GM12872 (cell line): ENCODE measurements at regions not wholly inside any gene's neighbourhood (a gene's known extent, or its start where the extent isn't known, plus 50 kb on each side); places are given as distances from the start of the nearest gene placed in this dataset.

ENCODE experiments used
- CTCF ChIP-seq: IDR thresholded peaks from 3 replicates; pipeline ENCODE4 v1.5.1; 2011; ENCODE audit warnings: low read depth, mild to moderate bottlenecking, low read length, moderate library complexity; ENCODE audit not compliant: insufficient read depth

- no peak for TF ChIP-seq CTCF
These were observed 109.7 kb upstream of the PRMT8 start for GRCh38 chr12:3381059-3382047.

GRCh38 chr12:3389986-3390385, 101.0 kb upstream of the PRMT8 start:
- no peak for TF ChIP-seq CTCF

GRCh38 chr12:3398196-3398789, 92.7 kb upstream of the PRMT8 start:
- TF ChIP-seq CTCF, result no peak

GRCh38 chr12:3405821-3406220, 85.2 kb upstream of the PRMT8 start:
- no peak for TF ChIP-seq CTCF

- no peak for TF ChIP-seq CTCF
These were observed 83.3 kb upstream of the PRMT8 start for GRCh38 chr12:3407723-3408122.

GRCh38 chr12:3409662-3410061, 81.3 kb upstream of the PRMT8 start:
- TF ChIP-seq CTCF, result no peak

- no peak for TF ChIP-seq CTCF
These were observed 74.8 kb upstream of the PRMT8 start for GRCh38 chr12:3416159-3416558.
